ENCODE measurements at regions not wholly inside any gene's neighbourhood (a gene's known extent, or its start where the extent isn't known, plus 50 kb on each side); places are given as distances from the start of the nearest gene placed in this dataset.

- SMC1A ChIA-PET (ENCODE audit: uncharacterized antibody, unreplicated experiment) = no interaction called here
- BruUV-seq (replicated peaks) = no TSS peak
- H3K4me2 ChIP-seq (ENCODE audit: control insufficient read depth, insufficient read depth) = no peak overlapping the region
- in situ Hi-C loops (cut with MboI) = no loop called here
- H3K27me3 ChIP-seq (replicated peaks in 1 of 2; ENCODE audit: control insufficient read depth in 2 of 2, insufficient read depth in 2 of 2, low read length in 1 of 2) = no peaks in the 10 kb centered on the region
- RAD21 ChIA-PET (ENCODE audit: unreplicated experiment) = no interaction called here
- POLR2A ChIA-PET = no interaction called here
- H4K20me1 ChIP-seq (ENCODE audit: control insufficient read depth, insufficient read depth) = no peaks in the 10 kb centered on the region
- 48% methylated on average over 2 of the region's 2 CpGs for WGBS (ENCODE audit: insufficient coverage, insufficient replicate concordance, low lambda C conversion rate, missing lambda C conversion rate)
- intact Hi-C loops (cut with micrococcal nuclease; ENCODE audit: unreplicated experiment) = no loop called here
- CTCF ChIA-PET = no interaction called here
- no peak for FAIRE-seq
- no peak overlapping the region for H3K4me3 ChIP-seq
- H3K27ac ChIP-seq (ENCODE audit: control insufficient read depth, insufficient read depth) = no peak overlapping the region
- no peak overlapping the region for H3K9ac ChIP-seq (ENCODE audit: control insufficient read depth, insufficient read depth, low read length)
- no peaks in the 10 kb centered on the region for H3K36me3 ChIP-seq (ENCODE audit: control insufficient read depth in 2 of 2, insufficient read depth in 2 of 2, low read length in 1 of 2)
- H3K4me1 ChIP-seq (ENCODE audit: control insufficient read depth, insufficient read depth, low read length) = no peaks in the 10 kb centered on the region
- TF ChIP-seq SIX5 (IDR thresholded peaks at IDR 0.05; ENCODE audit: low read depth, low read length, severe bottlenecking) (no peak), USF1 (IDR thresholded peaks at IDR 0.05; ENCODE audit: borderline replicate concordance, extremely low read length, insufficient read depth, low read depth, low read length) (no peak), FOXK2 (IDR thresholded peaks at IDR 0.05) (no peak), GATAD2B (conservative IDR thresholded peaks at IDR 0.05; ENCODE audit: low read depth) (no peak), TCF12 (IDR thresholded peaks at IDR 0.05; ENCODE audit: low read depth, low read length) (no peak), YY1 (IDR thresholded peaks at IDR 0.05; ENCODE audit: low read depth, low read length) (no peak), E2F8 (IDR thresholded peaks at IDR 0.05; ENCODE audit: low read depth, partially characterized antibody) (no peak), E2F4 (IDR thresholded peaks at IDR 0.05; ENCODE audit: low read depth, low read length) (no peak), CBX5 (IDR thresholded peaks at IDR 0.05; ENCODE audit: low read depth) (no peak)
- no peak overlapping the region for H2AFZ ChIP-seq (ENCODE audit: control insufficient read depth, low read depth, low read length)
- no peaks in the 10 kb centered on the region for H3K9me3 ChIP-seq (replicated peaks; ENCODE audit: control insufficient read depth, insufficient read depth, low read length)
- no peak for DNase-seq (ENCODE audit: low read depth, low spot score)
- ATAC-seq = no peak
- H3K79me2 ChIP-seq (ENCODE audit: control insufficient read depth, insufficient read depth, low read length) = no peaks in the 10 kb centered on the region
Measured at GRCh38 chr1:55568732-55569131, 353.6 kb upstream of the USP24 start.
